Spleen (tissue), 11 donors: ENCODE measurements at regions not wholly inside any gene's neighbourhood (a gene's known extent, or its start where the extent isn't known, plus 50 kb on each side); places are given as distances from the start of the nearest gene placed in this dataset.
A peak's percentile ranks its signal among the peaks of the same experiment; 100 is the strongest.

Experiments used
- DNase-seq: peaks from one replicate; pipeline ENCODE4 v3.0.0-alpha.2; 2020
- H3K27ac ChIP-seq, 8 donors: fragments of 200-600 bp; sonication (generic) in 7 of 8; 1 replicate in 4 of 8; 2 replicates in 4 of 8; pipeline versions ENCODE4 v1.5.0 to v1.8.0; 2016 to 2021; ENCODE audit warnings: inconsistent platforms in 4 of 8, mild to moderate bottlenecking in 4 of 8, moderate library complexity in 1 of 8
- H3K27me3 ChIP-seq, 7 donors: fragments of 200-600 bp; sonication (generic) in 6 of 7; replicated peaks in 1 of 7; 1 replicate in 4 of 7; 2 replicates in 3 of 7; pipeline versions ENCODE4 v1.5.0 to v1.8.0; 2016 to 2021; ENCODE audit warnings: inconsistent platforms in 3 of 7, mild to moderate bottlenecking in 1 of 7
- H3K36me3 ChIP-seq, 6 donors: fragments of 200-600 bp; sonication (generic) in 5 of 6; 1 replicate in 4 of 6; 2 replicates in 2 of 6; pipeline versions ENCODE4 v1.5.0 to v1.8.0; 2016 to 2021; ENCODE audit warnings: inconsistent platforms in 2 of 6
- H3K4me1 ChIP-seq, 6 donors: fragments of 200-600 bp; sonication (generic) in 5 of 6; 1 replicate in 3 of 6; 2 replicates in 3 of 6; pipeline versions ENCODE4 v1.5.0 to v1.8.0; 2016 to 2021; ENCODE audit warnings: inconsistent platforms in 3 of 6
- H3K4me3 ChIP-seq, 8 donors: fragments of 200-600 bp; sonication (generic) in 7 of 8; 1 replicate in 4 of 8; 2 replicates in 4 of 8; pipeline versions ENCODE4 v1.5.0 to v1.8.0; 2016 to 2021; ENCODE audit warnings: inconsistent platforms in 4 of 8, mild to moderate bottlenecking in 4 of 8, moderate library complexity in 2 of 8
- H3K9me3 ChIP-seq, 8 donors: fragments of 200-600 bp; sonication (generic) in 7 of 8; 1 replicate in 4 of 8; 2 replicates in 4 of 8; pipeline versions ENCODE4 v1.5.0 to v1.8.0; 2016 to 2021; ENCODE audit warnings: inconsistent platforms in 4 of 8
- CTCF ChIP-seq, 11 experiments: fragments of 200-600 bp in 7 of 11; fragments of 450-650 bp in 4 of 11; sonication (generic) in 4 of 11; IDR thresholded peaks in 8 of 11; conservative IDR thresholded peaks in 3 of 11; 1 replicate in 7 of 11; 2 replicates in 4 of 11; pipeline versions ENCODE4 v1.4.0 to v1.8.0; 2016 to 2021; ENCODE audit warnings: antibody characterized with exemption in 11 of 11, inconsistent platforms in 4 of 11, mild to moderate bottlenecking in 1 of 11
- POLR2A ChIP-seq, 3 donors: fragments of 450-650 bp; IDR thresholded peaks; one replicate each; pipeline ENCODE4 v1.5.1; 2017; ENCODE audit warnings: antibody characterized with exemption in 3 of 3, mild to moderate bottlenecking in 1 of 3
- POLR2AphosphoS5 ChIP-seq, 3 donors: sonication (generic); formaldehyde crosslinking; IDR thresholded peaks; one replicate each; pipeline ENCODE4 v1.5.1; 2017; ENCODE audit warnings: antibody characterized with exemption in 3 of 3
- WGBS, 5 donors: extraction: QIAGEN DNeasy Blood & Tissue Kit in 3 of 5; methylation state at CpG; one replicate each; pipeline versions ENCODE4 v1.1.5 to v1.1.7; 2013 to 2018; 5-methylcytosine and 5-hydroxymethylcytosine counted together
- intact Hi-C: fragments of 100-400 bp; cut with DNase I; formaldehyde crosslinking; loops from one replicate; pipeline ENCODE4 v1.15.0; 2023; ENCODE audit warnings: low total_unique reads
- donor health status: healthy with polysubstance abuse.
- donor health status: DM: no; HTN: no; CAD: no; lungs with moderate emphysema.
- donor health status: DM: no; HTN: no; CAD: no.
- donor health status: Bipolar disorder and iron deficiency.
- donor health status: healthy.
- donor health status: DM: no; HTN: no; CAD: no.
- donor health status: DM: yes; HTN: yes; CAD: no.

GRCh38 chr18:68229351-68229750 is 485.6 kb downstream of the TMX3 start:
- Histone ChIP-seq H3K4me3 (no peak overlapping the region), H3K9me3 (peaks cover 0 to 4% (median 0%) of the 10 kb centered on the region in 8 donors), H3K36me3 (no peaks in the 10 kb centered on the region), H3K27ac (no peak overlapping the region), H3K4me1 (no peaks in the 10 kb centered on the region), H3K27me3 (no peaks in the 10 kb centered on the region)
- TF ChIP-seq CTCF (IDR thresholded peaks at IDR 0.05 in 8 of 11, conservative IDR thresholded peaks at IDR 0.05 in 3 of 11) (no peak), POLR2AphosphoS5 (IDR thresholded peaks at IDR 0.05) (no peak), POLR2A (IDR thresholded peaks at IDR 0.05) (no peak)
- DNase-seq, result no peak
- intact Hi-C loops, result no loop called here
- 71 to 89% (median 80%) methylated on average over 8 of the region's 8 CpGs for WGBS, 5 donors

- Histone ChIP-seq H3K27me3 (no peaks in the 10 kb centered on the region), H3K27ac (no peak overlapping the region), H3K9me3 (no peaks in the 10 kb centered on the region), H3K4me1 (no peaks in the 10 kb centered on the region), H3K4me3 (no peak overlapping the region), H3K36me3 (no peaks in the 10 kb centered on the region)
- DNase-seq, result no peak
- TF ChIP-seq POLR2AphosphoS5 (IDR thresholded peaks at IDR 0.05), result no peak
- TF ChIP-seq POLR2A (IDR thresholded peaks at IDR 0.05), result no peak
- TF ChIP-seq CTCF (IDR thresholded peaks at IDR 0.05 in 8 of 11, conservative IDR thresholded peaks at IDR 0.05 in 3 of 11), result no peak
- WGBS, 5 donors, result 7 to 23% (median 12%) methylated on average over 1 of the region's 1 CpG
- intact Hi-C loops, result no loop called here
Measured at GRCh38 chr18:68221111-68221724, 493.7 kb downstream of the TMX3 start.

GRCh38 chr18:68220458-68220857 is 494.4 kb downstream of the TMX3 start:
- intact Hi-C loops, result no loop called here
- no peaks in the 10 kb centered on the region for H3K36me3 ChIP-seq
- DNase-seq, result no peak
- no peaks in the 10 kb centered on the region for H3K27me3 ChIP-seq
- no peak overlapping the region for H3K4me3 ChIP-seq
- H3K27ac ChIP-seq, result peak overlapping the region in 4 of 8 donors; percentile 22 to 40 (median 38)
- TF ChIP-seq POLR2A (IDR thresholded peaks at IDR 0.05), result no peak
- TF ChIP-seq POLR2AphosphoS5 (IDR thresholded peaks at IDR 0.05), result no peak
- TF ChIP-seq CTCF (IDR thresholded peaks at IDR 0.05 in 8 of 11, conservative IDR thresholded peaks at IDR 0.05 in 3 of 11), result no peak
- 59 to 87% (median 72%) methylated on average over 2 of the region's 2 CpGs for WGBS, 5 donors
- no peaks in the 10 kb centered on the region for H3K9me3 ChIP-seq
- no peaks in the 10 kb centered on the region for H3K4me1 ChIP-seq

- no peak for TF ChIP-seq CTCF (IDR thresholded peaks at IDR 0.05 in 8 of 11, conservative IDR thresholded peaks at IDR 0.05 in 3 of 11)
- no peak for TF ChIP-seq POLR2A (IDR thresholded peaks at IDR 0.05)
- no peak for TF ChIP-seq POLR2AphosphoS5 (IDR thresholded peaks at IDR 0.05)
- Histone ChIP-seq H3K9me3 (no peaks in the 10 kb centered on the region), H3K4me3 (no peak overlapping the region), H3K27ac (peak overlapping the region in 5 of 8 donors; percentile 22 to 40 (median 37)), H3K4me1 (no peaks in the 10 kb centered on the region), H3K36me3 (no peaks in the 10 kb centered on the region), H3K27me3 (no peaks in the 10 kb centered on the region)
- intact Hi-C loops, result no loop called here
- no peak for DNase-seq
Measured at GRCh38 chr18:68219872-68220271, 495.0 kb downstream of the TMX3 start.
